Upper lobe of left lung (tissue), 6 donors: ENCODE measurements at regions not wholly inside any gene's neighbourhood (a gene's known extent, or its start where the extent isn't known, plus 50 kb on each side); places are given as distances from the start of the nearest gene placed in this dataset.

Source experiments
- ATAC-seq, 2 donors: fragments of 200-7000 bp; cut with Tn5 transposase; one replicate each; pipeline ENCODE4 v1.9.1; 2022; ENCODE audit warnings: mild to moderate bottlenecking in 2 of 2, moderate library complexity in 2 of 2; ENCODE audit not compliant: low FRiP score in 2 of 2
- DNase-seq, 2 donors: peaks; one replicate each; pipeline ENCODE4 v3.0.0-alpha.2; 2019 to 2020
- H3K27ac ChIP-seq, 4 donors: fragments of 200-600 bp; sonication (generic); one replicate each; pipeline ENCODE4 v1.5.1; 2016 to 2019
- H3K27me3 ChIP-seq, 4 donors: fragments of 200-600 bp; sonication (generic); one replicate each; pipeline ENCODE4 v1.5.1; 2017 to 2019
- H3K36me3 ChIP-seq, 4 donors: fragments of 200-600 bp; sonication (generic); one replicate each; pipeline ENCODE4 v1.5.1; 2016 to 2019
- H3K4me1 ChIP-seq, 4 donors: fragments of 200-600 bp; sonication (generic); one replicate each; pipeline ENCODE4 v1.5.1; 2018 to 2019
- H3K4me3 ChIP-seq, 4 donors: fragments of 200-600 bp; sonication (generic); one replicate each; pipeline ENCODE4 v1.5.1; 2017 to 2019; ENCODE audit warnings: mild to moderate bottlenecking in 2 of 4, moderate library complexity in 1 of 4
- H3K9me3 ChIP-seq, 4 donors: fragments of 200-600 bp; sonication (generic); one replicate each; pipeline ENCODE4 v1.5.1; 2018 to 2019
- EP300 ChIP-seq, 4 donors: sonication (generic); formaldehyde crosslinking; IDR thresholded peaks; one replicate each; pipeline ENCODE4 v1.5.1; 2017; ENCODE audit warnings: antibody characterized with exemption in 4 of 4, control low read depth in 2 of 4
- POLR2A ChIP-seq, 4 donors: fragments of 450-650 bp; IDR thresholded peaks; one replicate each; pipeline ENCODE4 v1.5.1; 2016 to 2017; ENCODE audit warnings: antibody characterized with exemption in 4 of 4, mild to moderate bottlenecking in 2 of 4
- POLR2AphosphoS5 ChIP-seq, 2 donors: sonication (generic); formaldehyde crosslinking; IDR thresholded peaks; one replicate each; pipeline ENCODE4 v1.5.1; 2017; ENCODE audit warnings: antibody characterized with exemption in 2 of 2
- WGBS, 2 donors: methylation state at CpG; one replicate each; pipeline ENCODE4 v1.1.5; 2017 to 2018; 5-methylcytosine and 5-hydroxymethylcytosine counted together
- TF ChIP-seq, protein P1 (sequence below), 6 experiments: fragments of 450-650 bp in 4 of 6; fragments of 200-600 bp in 2 of 6; sonication (generic) in 2 of 6; IDR thresholded peaks; one replicate each; pipeline ENCODE4 v1.5.1; 2016 to 2019; ENCODE audit warnings: antibody characterized with exemption in 6 of 6
- donor health status: DM: no; HTN: no; CAD: no; lungs with moderate emphysema.
- donor health status: DM: no; HTN: yes; CAD: no; lungs with severe emphysema.

GRCh38 chr14:45906257-45906656 lies 653.3 kb upstream of the MIS18BP1 start:
- Histone ChIP-seq H3K4me3 (no peak overlapping the region), H3K36me3 (no peaks in the 10 kb centered on the region), H3K9me3 (peaks cover 0 to 11% (median 4%) of the 10 kb centered on the region in 4 donors), H3K4me1 (no peaks in the 10 kb centered on the region), H3K27ac (no peak overlapping the region), H3K27me3 (no peaks in the 10 kb centered on the region)
- no peak for DNase-seq
- 80 to 89% methylated on average over 1 of the region's 1 CpG for WGBS, 2 donors
- TF ChIP-seq POLR2AphosphoS5 (IDR thresholded peaks at IDR 0.05) (no peak), EP300 (IDR thresholded peaks at IDR 0.05) (no peak), POLR2A (IDR thresholded peaks at IDR 0.05) (no peak)
- TF ChIP-seq, protein P1, sequence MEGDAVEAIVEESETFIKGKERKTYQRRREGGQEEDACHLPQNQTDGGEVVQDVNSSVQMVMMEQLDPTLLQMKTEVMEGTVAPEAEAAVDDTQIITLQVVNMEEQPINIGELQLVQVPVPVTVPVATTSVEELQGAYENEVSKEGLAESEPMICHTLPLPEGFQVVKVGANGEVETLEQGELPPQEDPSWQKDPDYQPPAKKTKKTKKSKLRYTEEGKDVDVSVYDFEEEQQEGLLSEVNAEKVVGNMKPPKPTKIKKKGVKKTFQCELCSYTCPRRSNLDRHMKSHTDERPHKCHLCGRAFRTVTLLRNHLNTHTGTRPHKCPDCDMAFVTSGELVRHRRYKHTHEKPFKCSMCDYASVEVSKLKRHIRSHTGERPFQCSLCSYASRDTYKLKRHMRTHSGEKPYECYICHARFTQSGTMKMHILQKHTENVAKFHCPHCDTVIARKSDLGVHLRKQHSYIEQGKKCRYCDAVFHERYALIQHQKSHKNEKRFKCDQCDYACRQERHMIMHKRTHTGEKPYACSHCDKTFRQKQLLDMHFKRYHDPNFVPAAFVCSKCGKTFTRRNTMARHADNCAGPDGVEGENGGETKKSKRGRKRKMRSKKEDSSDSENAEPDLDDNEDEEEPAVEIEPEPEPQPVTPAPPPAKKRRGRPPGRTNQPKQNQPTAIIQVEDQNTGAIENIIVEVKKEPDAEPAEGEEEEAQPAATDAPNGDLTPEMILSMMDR (IDR thresholded peaks at IDR 0.05), result no peak
- no peak for ATAC-seq

- Histone ChIP-seq H3K4me1 (no peaks in the 10 kb centered on the region), H3K27me3 (no peaks in the 10 kb centered on the region), H3K9me3 (peaks cover 0 to 9% (median 4%) of the 10 kb centered on the region in 4 donors), H3K36me3 (no peaks in the 10 kb centered on the region), H3K4me3 (no peak overlapping the region), H3K27ac (no peak overlapping the region)
- TF ChIP-seq EP300 (IDR thresholded peaks at IDR 0.05) (no peak), POLR2A (IDR thresholded peaks at IDR 0.05) (no peak), POLR2AphosphoS5 (IDR thresholded peaks at IDR 0.05) (no peak)
- TF ChIP-seq, protein P1 (IDR thresholded peaks at IDR 0.05), result no peak
- ATAC-seq, result no peak
- no peak for DNase-seq
- 71 to 75% methylated on average over 1 of the region's 1 CpG for WGBS, 2 donors
These were observed 652.7 kb upstream of the MIS18BP1 start for GRCh38 chr14:45905672-45906071.

DNA sequence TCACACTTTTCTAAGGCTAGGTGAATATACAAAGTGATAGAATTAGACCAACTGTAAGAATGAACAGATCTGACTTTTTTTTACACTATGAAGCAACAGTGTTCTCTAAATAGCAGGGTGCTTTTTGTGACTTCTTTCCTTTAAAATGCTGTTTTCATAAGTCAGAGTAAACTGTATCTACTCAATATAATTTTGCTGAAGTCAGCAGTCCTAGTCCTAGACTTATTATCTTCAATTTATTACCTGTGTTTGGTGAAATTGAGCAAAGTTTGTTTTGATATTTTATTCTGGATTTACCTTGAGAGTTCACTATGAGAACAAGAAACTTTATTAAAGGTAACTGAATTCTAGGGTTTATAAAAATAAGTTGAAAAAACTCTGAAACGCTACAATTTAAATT lies 651.3 kb upstream of the MIS18BP1 start:
- DNase-seq (no peak), ATAC-seq (no peak)
- WGBS, 2 donors, result 91 to 98% methylated on average over 1 of the region's 1 CpG
- H3K4me3 ChIP-seq, result no peak overlapping the region
- H3K9me3 ChIP-seq, result no peaks in the 10 kb centered on the region
- no peak overlapping the region for H3K27ac ChIP-seq
- H3K36me3 ChIP-seq, result no peaks in the 10 kb centered on the region
- TF ChIP-seq POLR2AphosphoS5 (IDR thresholded peaks at IDR 0.05), result no peak
- TF ChIP-seq POLR2A (IDR thresholded peaks at IDR 0.05), result no peak
- TF ChIP-seq, protein P1 (IDR thresholded peaks at IDR 0.05), result no peak
- TF ChIP-seq EP300 (IDR thresholded peaks at IDR 0.05), result no peak
- no peaks in the 10 kb centered on the region for H3K27me3 ChIP-seq
- no peaks in the 10 kb centered on the region for H3K4me1 ChIP-seq

- DNase-seq (no peak), ATAC-seq (no peak)
- Histone ChIP-seq H3K4me3 (no peak overlapping the region), H3K36me3 (no peaks in the 10 kb centered on the region), H3K27ac (no peak overlapping the region), H3K9me3 (no peaks in the 10 kb centered on the region), H3K27me3 (no peaks in the 10 kb centered on the region), H3K4me1 (no peaks in the 10 kb centered on the region)
- TF ChIP-seq POLR2A (IDR thresholded peaks at IDR 0.05) (no peak), POLR2AphosphoS5 (IDR thresholded peaks at IDR 0.05) (no peak), EP300 (IDR thresholded peaks at IDR 0.05) (no peak)
- TF ChIP-seq, protein P1 (IDR thresholded peaks at IDR 0.05), result no peak
- 76 to 92% methylated on average over 3 of the region's 3 CpGs for WGBS, 2 donors
These were observed 649.2 kb upstream of the MIS18BP1 start for GRCh38 chr14:45902241-45902640.

- no peak for DNase-seq
- Histone ChIP-seq H3K27ac (no peak overlapping the region), H3K27me3 (no peaks in the 10 kb centered on the region), H3K4me3 (no peak overlapping the region), H3K36me3 (no peaks in the 10 kb centered on the region), H3K4me1 (no peaks in the 10 kb centered on the region), H3K9me3 (no peaks in the 10 kb centered on the region)
- TF ChIP-seq, protein P1 (IDR thresholded peaks at IDR 0.05), result no peak
- TF ChIP-seq EP300 (IDR thresholded peaks at IDR 0.05), result no peak
- ATAC-seq, result no peak
- WGBS, 2 donors, result 44 to 50% methylated on average over 3 of the region's 3 CpGs
These were observed 644.4 kb upstream of the MIS18BP1 start for GRCh38 chr14:45897439-45897838.
